Left lobe of liver (tissue), 2 donors: ENCODE measurements at regions not wholly inside any gene's neighbourhood (a gene's known extent, or its start where the extent isn't known, plus 50 kb on each side); places are given as distances from the start of the nearest gene placed in this dataset.
A peak's percentile ranks its signal among the peaks of the same experiment; 100 is the strongest.

Source experiments
- ATAC-seq: fragments of 200-7000 bp; cut with Tn5 transposase; one replicate; pipeline ENCODE4 v1.9.1; 2020; ENCODE audit warnings: mild to moderate bottlenecking, moderate library complexity
- DNase-seq: peaks from one replicate; pipeline ENCODE4 v3.0.0-alpha.2; 2020; ENCODE audit warnings: low spot score
- donor health status: DM: no; HTN: no; CAD: no; lungs with moderate emphysema.
- donor health status: DM: no; HTN: yes; CAD: no.

- no peak for ATAC-seq
- no peak for DNase-seq
Measured at GRCh38 chr21:25062061-25062460, 545.2 kb downstream of the MRPL39 start.

GRCh38 chr21:25054689-25055088, 552.6 kb downstream of the MRPL39 start:
- ATAC-seq (no peak), DNase-seq (no peak)

DNA sequence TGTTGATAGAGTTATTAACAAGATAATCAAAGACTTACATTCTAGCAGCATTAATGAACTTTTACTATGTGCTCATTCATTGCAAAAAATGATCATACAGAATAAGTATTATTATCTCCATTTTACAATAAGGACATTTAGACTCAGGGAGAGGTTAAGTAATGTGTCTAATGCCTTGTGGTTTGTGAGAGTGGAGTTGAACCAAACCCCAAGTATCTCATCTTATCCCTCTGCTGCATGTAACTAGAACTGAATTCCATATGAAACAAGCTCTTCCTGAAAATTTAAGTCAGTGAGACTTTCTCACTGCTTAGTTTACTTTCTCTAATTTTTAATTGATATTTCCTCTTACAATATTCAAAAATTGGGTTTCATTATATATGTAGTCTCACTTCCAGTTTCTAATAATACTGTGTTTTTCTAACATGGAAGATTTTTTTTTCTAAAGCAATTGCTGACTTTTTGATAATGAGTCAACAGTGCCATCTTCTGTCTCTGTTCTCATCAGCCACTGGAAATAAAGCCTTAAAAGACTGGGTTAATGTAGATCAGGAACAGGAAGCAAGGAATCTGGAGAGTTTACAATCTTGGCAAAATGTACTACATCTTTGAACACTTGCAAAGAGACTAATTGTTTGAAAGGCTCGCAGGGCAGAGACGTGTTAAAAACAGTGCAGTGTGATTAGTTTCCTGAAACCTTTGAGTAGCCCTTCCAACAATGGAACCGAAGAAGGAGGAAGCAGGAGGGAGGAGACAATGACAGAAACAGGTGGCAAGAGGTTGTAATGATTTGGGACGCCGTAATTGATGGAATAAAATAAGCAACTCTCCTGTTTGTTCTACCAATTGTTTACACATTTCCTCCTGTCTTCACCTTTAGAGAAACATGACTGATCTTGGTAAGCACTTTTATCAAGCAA, 567.6 kb downstream of the MRPL39 start:
- ATAC-seq (peak; percentile 71), DNase-seq (no peak)

- ATAC-seq (no peak), DNase-seq (no peak)
Measured at GRCh38 chr21:25036775-25037174, 570.5 kb downstream of the MRPL39 start.

- DNase-seq (no peak), ATAC-seq (no peak)
Measured at GRCh38 chr21:25031750-25032149, 575.5 kb downstream of the MRPL39 start.

GRCh38 chr21:25029580-25029979, 577.7 kb downstream of the MRPL39 start:
- no peak for DNase-seq

GRCh38 chr21:25025596-25025995, 581.7 kb downstream of the MRPL39 start:
- DNase-seq: no peak

More at GRCh38 chr21:25029580-25029979, 577.7 kb downstream of the MRPL39 start:
- ATAC-seq: no peak

GRCh38 chr21:25024639-25025038, 582.6 kb downstream of the MRPL39 start:
- DNase-seq (no peak), ATAC-seq (no peak)

More at GRCh38 chr21:25025596-25025995, 581.7 kb downstream of the MRPL39 start:
- ATAC-seq: no peak

GRCh38 chr21:25005388-25005787, 601.9 kb downstream of the MRPL39 start:
- no peak for ATAC-seq
- no peak for DNase-seq

- no peak for DNase-seq
- ATAC-seq: peak; percentile 71
Measured at GRCh38 chr21:25002676-25003075, 604.6 kb downstream of the MRPL39 start.

DNA sequence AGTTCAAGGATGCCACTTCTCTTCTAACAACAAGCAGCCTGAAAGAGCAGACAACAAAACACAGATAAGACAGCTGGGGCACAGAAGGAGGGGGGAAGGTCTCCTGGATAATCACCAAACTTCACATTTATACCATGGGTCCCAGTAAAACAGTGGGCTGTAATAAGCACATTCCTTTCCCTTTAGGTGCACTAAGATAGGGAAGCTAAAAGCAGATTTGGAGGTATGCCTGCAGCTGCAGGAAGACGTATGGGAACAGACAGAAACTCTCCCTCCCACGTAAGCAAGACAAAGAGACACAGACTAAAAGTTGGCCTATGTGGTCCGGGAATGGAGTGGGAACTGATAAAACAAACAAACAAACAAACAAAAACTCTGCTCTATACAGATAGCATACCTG, 612.1 kb downstream of the MRPL39 start:
- ATAC-seq: no peak
- no peak for DNase-seq

DNA sequence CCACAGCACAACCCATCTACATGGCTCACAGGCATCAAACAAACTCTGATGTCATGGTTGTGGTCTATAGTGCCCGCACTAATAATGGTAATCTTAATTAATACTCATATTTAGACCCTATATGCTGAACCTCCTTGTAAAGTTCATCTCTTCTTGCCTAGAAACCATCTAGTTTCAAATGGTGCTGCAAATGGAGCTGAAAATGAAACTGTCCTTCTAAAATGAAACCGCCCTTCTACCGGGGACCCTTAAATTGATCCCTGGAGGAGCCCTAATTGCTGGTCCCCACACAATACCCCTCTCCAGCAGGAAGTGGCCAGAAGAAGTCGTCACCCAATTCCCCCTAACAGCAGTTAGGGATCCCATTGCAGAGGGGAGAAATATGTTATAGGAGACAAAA, 612.6 kb downstream of the MRPL39 start:
- DNase-seq: no peak
- ATAC-seq: no peak

- ATAC-seq (no peak), DNase-seq (no peak)
Measured at GRCh38 chr21:24989516-24989915, 617.8 kb downstream of the MRPL39 start.

DNA sequence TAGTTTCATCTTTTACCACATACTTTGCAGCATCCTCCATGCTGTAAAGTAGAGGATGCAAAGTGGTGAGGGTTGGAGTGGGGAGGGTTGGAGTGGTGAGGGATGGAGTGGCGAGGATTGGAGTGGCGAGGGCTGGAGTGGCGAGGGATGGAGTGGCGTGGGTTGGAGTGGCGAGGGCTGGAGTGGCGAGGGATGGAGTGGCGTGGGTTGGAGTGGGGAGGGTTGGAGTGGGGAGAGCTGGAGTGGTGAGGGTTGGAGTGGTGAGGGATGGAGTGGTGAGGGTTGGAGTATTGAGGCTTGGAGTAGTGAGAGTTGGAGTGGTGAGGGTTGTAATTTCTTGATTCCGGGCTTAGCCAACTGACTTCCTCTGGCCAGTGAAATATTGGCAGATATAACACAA, 618.3 kb downstream of the MRPL39 start:
- no peak for DNase-seq

GRCh38 chr21:24976238-24976637, 631.0 kb downstream of the MRPL39 start:
- DNase-seq (no peak), ATAC-seq (no peak)

More for the DNA sequence above, 618.3 kb downstream of the MRPL39 start:
- no peak for ATAC-seq

- DNase-seq: no peak
- ATAC-seq: no peak
Measured at GRCh38 chr21:24969068-24969467, 638.2 kb downstream of the MRPL39 start.

- DNase-seq (no peak), ATAC-seq (no peak)
Measured at GRCh38 chr21:24955275-24955961, 651.9 kb downstream of the MRPL39 start.

DNA sequence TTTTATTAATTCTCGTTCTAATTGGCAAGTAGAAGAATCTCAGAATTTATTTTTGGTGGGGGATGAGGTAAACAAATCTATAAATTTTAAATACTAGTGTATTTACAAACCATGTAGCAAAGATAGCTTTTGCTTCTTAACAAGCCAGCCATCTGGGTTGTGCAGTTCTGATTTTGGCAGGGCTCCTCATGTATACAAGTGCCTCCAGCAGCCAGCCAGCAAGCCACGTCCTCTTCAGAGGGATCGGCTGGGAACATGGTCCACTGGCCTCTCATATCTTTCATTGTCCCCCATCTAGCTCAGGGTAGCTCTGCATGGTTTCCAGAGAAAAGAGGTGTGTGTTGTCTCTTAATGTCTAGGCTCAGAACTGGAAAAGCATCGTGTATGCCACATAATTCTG, 659.1 kb downstream of the MRPL39 start:
- DNase-seq (no peak), ATAC-seq (no peak)

DNA sequence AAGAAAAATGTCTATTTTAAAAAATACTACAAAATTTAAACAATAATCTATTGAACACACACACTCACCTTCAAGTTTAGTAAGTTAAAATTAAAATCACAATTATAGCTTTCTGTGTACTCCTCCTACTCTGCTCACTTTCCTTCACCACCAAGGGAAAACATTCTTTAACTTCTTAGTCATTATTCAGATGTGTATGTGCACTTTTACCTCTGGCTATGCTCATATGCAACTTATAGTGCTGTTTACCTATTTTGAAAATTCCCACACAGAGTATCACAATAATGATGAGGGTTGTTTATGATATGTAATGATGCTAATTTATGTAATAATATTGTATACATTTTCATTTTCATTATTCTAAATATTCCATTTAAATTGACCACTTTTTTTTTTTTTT, 661.4 kb downstream of the MRPL39 start:
- ATAC-seq (no peak), DNase-seq (no peak)

GRCh38 chr21:24941316-24942185, 665.7 kb downstream of the MRPL39 start:
- ATAC-seq (no peak), DNase-seq (no peak)

DNA sequence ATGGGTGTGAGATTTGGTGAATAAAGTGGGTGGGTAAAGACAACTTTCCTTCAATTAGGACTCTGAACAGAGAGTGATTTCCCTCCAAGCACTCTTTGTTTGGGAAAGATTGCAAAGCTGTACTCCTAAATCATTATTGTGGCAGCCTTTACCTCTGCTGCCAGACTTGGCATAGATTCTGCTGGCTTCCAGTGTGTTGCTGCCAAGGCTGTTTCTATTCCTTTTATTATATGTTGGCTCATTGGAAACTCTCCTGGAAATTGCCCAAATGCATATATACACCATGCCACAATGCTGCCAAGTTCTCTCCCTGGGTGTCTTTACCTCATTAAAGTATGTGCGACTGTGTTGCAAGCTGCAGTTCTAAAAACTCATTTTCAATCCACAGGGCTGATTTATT, 668.0 kb downstream of the MRPL39 start:
- ATAC-seq: no peak
- no peak for DNase-seq
